Daoy (cell line): ENCODE measurements at regions not wholly inside any gene's neighbourhood (a gene's known extent, or its start where the extent isn't known, plus 50 kb on each side); places are given as distances from the start of the nearest gene placed in this dataset.

Experiments used
- DNase-seq: peaks from one replicate; pipeline ENCODE4 v3.0.0-alpha.2; 2015; ENCODE audit warnings: low read depth

DNA sequence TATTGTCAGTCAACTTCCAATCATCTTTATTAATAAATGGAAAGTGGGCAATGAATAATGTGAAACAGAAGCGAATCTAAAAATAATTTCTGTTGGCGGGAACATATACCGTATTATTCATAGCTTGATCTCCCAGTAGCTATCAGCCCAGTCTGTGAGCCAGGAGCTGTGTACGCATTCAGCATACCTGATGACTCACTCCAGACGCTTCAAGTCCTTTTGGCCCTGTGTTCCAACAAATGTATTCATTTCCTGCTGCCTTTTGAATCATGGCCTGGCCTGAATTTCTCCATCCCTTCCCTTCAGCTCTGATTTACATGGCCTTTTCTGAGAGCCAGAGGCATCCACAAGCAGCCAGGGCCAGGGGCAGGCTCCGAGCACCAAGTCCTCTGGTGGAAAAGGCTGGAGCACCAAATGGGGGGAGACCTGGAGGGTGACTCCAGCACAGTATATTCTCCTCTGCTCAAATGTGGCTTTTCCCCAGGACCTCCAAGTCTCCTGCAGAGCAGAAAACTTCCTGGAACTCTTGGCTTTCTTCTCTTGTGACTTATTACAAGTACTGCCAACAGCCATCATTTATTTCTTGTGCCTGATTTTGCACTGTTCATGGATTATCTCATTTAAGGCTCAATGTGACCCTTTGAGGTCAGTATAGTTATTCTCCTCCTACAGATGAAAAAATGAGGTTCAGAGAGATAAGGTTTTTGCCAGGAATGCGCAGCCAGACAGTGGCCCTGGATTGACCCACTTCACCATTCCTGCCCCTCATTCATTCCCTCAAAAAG is 108.7 kb downstream of the EN1 start:
- DNase-seq: peak; percentile 92

DNA sequence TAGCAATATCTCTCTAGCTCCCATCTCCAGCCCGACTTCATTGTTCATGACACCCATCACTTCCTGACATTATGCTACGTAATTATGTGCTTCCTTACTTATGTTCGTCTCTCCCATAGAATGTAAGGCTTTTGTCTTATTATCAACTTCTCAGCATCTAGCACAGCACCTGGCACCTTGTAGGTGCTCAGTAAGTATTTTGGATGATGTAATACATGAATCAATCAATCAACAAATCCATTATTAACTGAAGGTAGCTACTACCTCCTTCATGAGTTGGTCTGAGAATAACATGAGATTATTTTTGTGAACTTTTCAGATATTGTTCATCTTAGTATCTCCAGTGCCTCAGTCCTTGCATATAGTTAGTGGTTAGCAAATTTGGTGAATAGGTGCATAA is 109.3 kb downstream of the EN1 start:
- no peak for DNase-seq

DNA sequence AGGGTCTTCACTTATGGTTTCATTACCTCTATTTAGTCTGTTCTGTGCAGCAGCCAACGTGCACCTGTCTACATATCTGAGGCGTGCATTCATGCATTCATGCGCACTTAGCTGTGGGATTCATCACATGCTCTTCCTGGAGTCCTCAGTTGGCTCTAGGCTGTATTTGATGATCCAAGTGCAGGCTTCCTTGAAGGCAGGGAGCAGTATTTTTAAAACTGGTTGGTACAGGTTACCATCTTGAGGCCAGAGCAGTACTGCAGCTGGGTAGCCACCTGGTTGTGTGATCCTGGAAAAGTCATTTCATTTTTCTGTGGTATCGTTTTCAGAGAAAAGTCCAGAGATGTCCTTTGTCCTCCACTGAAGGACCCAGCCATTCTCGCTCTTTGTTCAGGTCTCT is 109.8 kb downstream of the EN1 start:
- DNase-seq: no peak

DNA sequence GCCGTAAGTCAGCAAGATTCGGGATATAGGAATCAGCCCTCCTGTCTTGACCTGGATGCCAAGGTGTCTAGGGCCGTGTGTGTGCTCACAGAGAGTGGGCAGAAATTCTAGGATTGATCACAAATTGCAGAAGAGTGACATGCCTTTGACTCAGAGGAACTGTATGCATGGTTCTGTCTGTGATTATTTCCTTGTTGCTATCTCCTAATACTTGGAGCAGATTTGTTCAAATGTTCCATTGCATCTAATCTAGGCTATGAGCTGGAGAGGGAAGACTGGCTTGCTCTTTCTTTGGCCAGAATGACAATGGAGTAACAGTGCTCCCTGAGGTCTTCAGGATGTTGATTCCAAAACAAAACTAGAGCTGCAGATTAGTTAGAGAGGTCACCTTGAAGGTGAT is 115.0 kb downstream of the EN1 start:
- no peak for DNase-seq

DNA sequence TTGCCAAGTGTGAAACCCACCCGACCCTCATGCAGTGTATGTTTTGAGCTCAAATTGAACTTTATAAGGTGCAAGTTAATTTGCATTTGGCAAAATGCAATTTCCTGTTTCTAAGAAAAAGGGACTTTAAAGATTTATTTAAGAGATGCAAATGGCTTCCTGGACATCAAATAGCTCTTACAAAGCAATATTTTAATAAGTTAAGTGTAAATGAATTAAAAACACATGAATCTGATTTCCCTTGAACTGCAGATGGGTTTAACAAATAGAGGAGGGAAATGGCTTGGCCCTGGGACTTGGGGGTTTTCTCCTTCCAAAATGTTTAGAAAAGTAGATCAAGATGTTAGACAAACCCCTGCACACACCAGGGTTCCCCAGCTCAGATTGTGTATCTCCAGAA is 116.0 kb downstream of the EN1 start:
- DNase-seq: no peak

DNA sequence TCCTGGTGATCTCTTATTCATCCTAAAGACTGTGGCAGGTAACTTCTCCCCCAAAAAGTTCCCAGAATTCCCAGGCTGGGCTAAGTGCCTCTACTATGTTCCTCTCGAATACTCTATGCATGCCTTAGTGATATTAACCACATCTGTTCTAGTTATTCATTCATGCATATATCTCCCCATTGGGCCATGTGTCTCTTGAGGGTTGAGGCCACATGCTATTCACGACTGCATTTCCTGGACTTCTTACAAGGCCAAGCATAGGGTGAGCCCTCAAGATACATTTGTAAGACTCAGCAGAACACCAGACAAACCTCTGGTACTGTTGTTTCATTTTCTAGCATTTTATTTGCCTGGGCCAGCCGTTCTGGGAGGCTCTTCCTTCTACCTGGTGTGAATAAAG is 117.0 kb downstream of the EN1 start:
- DNase-seq: no peak

DNA sequence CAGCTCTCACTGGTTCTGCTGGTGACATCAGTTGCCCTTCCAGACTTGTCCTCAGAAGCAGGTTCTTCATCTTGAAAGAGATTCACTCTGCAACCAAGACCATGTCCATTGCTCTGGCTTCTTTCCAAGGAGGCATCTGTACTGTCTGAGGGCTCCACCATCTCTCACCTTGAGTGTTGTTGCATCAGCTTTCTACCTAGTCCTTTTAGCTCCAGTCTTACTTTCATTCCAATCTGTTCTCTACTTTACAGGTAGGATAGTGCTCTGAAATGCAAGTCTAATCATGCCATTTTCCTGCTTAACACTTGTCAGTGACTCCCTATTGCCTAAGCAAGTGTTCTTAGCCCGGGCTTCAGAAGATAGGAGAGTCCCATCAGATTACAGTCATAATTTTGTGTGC is 117.7 kb downstream of the EN1 start:
- DNase-seq: no peak

DNA sequence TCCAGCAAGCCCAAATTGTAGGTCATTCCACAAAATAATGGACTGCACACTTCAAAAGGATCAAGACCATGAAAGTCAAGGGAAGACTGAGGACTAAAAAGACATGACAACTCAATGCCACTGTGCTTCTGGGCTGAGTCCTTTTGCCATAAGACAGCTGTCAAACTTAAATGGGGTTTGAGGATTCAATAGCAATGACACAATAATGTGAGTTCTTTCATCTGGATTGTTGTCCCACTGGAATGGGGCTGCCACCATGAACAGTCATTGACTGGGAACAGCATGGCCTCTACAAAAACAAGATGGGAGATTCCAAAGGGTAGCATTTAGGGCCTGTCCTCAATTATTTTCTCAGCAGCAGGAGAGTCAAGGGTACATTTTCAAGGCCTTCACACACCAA is 118.5 kb downstream of the EN1 start:
- DNase-seq: no peak

DNA sequence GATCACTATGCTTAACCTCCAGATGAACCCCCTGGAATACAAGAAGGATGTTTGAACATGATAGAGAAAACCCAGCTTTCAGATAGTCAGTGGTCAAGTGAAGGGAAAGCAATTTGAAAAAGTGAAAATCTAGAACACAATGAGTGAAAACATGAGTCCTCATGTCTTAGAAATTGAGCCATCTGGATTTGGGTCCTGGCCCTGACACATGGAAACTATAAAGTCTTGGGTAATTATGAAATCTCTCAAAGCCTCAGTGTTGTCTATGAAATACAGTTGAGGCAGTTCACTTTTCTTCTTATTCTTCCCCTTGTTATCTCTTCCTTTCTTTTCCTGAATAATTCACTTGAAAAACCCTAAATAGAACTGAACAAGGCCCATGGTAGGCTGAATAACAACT is 120.6 kb downstream of the EN1 start:
- no peak for DNase-seq

DNA sequence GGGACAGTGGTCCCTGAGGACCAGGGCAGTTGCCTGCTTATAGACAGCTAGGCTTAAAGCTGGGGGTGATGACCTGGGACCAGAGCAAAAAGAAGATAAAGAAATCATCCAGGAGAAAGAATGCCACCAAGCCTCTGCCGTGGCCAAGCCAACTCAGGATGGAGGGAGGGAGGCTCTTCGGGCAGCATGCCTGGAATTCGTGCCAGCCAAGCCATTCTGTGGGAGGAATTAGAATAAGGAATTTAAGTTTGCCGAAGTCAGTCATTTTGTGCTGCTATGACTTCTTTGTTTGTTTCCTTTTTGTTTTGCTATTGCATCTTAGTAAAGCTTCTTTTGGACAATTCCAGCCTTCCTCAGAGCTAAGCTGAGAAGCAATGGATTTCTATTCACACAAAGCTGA is 124.1 kb downstream of the EN1 start:
- peak; percentile 34 for DNase-seq

DNA sequence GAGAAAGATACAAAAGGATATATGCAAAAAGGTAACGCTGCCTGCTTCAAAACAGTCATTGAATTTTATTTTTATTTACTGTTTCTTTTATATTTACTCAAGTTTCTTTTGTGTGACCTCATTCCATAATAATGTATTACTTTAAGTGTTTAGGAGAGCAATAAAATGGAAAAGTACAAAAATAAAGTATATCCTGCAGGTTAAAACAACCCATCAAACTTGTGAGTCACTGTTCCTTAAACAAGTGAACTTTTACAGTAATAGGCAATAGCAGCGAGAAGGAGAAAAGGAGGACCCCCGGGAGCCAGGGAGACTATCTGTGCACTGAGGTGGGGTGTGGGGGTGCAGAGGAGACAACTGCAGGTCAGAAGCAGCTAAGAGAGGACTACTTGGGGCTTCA is 124.5 kb downstream of the EN1 start:
- DNase-seq: no peak

DNA sequence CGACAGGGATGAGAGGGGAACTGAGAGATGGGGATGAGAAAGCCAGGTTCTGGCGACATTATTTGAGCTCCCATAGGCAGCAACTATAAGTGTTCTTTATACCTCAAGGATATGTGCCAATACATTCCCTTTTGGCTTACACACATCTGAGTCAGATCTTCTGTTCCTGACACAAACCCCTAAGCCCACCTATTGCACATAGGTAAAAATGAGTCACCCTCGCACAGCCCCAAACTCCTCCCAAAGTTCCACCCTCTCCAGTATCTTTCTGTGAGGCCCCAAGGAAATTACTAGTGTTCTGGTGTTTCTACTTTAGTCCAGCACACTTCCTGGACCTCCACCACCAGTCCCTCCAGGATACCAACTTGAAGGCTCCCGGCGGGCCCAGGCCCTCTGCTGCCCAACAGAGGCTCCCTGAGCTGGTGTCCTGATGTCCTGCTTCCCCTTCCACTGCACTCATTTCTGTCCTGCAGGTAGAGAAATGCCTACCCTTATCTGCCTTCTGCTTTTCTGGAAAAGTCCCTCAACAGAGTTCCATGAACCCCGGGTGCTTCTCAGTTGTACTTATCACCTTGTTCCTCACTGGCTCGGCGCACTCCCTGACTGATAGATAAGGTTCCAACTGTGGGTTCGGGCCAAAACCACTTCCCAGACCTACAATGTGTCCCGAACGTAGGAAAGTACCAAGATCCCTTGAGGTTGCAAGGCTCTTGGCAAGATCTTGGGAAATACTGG is 125.5 kb downstream of the EN1 start:
- DNase-seq: no peak

DNA sequence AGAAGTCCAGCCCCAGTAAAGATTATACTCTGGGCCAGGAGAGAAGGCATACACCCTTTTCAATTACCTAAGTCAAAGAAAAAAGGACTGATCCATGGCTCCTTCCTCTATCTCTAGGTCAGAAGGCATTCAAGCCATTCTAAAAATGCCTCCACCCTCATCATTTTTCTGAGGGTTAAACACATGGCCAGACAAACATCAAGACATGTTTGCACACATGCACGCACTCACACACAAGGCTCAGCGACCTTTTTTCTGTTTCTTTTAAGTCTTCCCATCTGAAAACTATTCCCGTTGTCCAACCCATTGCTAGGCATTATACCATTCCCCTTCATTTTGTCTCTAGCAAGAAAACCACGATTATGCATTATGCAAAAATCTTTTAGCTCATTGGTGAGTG is 126.6 kb downstream of the EN1 start:
- no peak for DNase-seq

DNA sequence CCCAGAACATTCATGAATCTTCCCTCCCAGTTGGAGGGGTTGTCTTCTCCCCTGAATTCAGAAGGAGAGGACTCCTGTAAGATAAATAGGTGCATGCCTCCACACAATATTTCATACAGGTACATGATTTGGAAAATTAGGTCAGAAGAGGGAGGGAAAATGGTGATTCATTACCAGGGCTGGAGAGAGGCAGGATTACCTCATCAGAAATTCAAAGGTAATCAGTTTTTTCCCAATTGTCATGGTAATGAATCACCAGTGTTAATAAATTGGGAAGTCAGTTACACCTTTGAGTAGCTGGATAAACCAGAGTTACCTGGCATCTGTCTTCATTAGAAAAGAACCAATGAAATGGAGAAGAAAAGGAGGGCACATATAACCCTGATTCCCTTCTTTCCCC is 128.5 kb downstream of the EN1 start:
- no peak for DNase-seq

DNA sequence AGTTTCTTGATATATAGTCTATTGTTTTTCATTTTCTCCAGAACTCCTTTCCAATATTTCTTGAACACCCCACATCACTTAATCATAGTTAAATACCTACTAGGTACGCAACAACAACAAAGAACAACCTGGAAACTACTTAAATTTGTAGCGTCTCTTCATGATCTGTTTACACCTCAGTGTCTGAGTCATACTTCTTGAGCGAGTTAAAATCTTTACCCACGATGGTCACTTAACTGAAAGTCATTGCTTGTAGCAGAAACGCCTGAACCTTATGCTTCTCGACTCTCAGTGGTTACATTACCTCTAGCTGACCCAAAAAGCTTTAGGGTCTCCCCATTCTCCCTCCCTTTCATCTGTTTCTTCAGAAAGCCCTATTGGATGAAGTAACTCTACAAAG is 131.3 kb downstream of the EN1 start:
- DNase-seq: no peak

DNA sequence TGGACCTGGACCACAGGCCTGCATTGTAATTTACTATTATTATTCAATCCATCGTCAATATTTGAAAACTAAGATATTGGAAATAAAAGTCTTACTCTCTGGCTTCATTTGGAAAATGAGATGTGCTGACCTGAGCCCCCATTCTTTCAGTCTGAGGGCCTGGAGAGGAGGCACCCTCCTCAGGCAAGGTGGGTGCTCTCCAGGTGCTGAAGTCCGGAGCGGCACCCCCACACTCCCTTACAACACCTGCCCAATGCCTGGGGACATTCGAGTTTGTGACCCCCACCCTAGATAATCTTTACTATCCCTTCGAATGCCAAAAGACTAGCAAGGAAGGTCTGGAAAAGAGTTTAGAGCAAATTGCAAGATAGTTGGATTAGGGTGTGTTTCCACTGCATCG is 133.3 kb downstream of the EN1 start:
- DNase-seq: no peak

DNA sequence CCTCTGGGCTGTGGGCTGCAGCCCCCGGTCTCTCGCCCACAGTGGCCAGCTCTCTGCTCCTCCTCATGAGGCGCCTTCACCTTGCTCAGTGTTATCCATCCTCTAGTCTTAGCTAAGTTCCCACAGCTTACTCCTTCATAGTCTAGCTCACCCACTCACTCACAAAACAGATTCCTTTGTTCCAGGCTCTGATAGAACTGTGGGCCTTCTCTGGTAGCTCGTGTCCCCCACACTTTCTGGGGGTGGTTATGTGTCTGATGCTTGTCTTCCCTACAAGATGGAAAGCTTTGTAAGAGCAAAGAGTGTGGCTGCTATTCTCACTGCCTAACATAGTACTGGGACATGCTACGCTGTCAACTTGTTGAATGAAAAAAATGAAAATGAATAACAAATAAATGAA is 135.8 kb downstream of the EN1 start:
- no peak for DNase-seq

DNA sequence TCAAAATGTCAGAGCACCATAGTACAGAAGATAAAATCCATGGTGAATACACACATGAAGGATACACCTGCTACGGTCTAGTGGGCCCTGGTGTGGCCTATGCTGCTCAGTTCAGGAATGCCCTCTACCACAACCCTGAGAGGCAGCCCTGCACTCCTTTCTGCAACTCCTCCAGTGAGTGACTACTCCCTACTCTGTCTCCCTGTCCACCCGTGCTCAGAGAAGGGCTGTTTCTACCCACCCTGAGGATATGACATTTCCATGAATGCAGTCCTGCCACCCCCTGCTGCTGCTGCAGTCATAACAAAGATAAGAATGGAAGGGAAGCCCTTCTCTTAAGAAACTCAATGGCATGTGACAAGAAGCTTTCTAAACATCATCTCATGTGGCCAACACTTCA is 137.0 kb downstream of the EN1 start:
- DNase-seq: peak; percentile 20

DNA sequence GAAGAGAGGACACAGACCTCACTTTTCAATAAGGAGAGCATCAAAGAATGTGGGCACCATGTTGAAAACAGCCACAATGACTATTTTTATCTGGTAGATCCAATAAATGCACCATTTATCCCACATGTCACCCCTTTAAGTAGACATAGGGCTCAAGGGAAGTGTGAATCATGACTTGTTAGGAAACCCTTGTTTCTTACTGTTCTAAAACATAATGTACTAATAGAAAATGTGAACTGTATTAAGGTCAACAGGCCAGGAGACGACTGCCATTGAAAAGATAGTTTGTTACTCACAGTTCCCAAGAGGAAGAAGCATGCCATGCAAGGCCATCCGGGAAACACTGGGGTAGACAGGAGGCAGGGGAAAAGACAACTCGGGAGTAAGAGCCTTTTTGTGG is 137.7 kb downstream of the EN1 start:
- no peak for DNase-seq

DNA sequence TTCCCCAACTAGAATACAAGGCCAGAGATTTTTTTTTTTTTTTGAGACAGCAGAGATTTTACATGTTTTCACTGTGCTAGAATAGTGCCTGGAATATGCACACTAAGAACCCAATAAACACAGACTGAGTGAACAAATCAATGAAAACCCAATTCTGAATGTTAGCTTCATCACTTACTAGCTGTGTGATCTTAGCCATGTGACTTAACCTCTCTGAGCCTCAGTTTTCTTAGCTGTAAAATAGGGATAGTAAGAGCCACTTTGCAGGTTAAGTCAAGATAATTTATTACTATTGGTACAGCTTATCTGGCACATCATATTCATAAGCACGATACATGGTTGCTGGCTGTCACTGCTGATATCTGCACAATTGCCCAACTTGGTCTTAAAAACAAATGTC is 140.6 kb downstream of the EN1 start:
- no peak for DNase-seq

DNA sequence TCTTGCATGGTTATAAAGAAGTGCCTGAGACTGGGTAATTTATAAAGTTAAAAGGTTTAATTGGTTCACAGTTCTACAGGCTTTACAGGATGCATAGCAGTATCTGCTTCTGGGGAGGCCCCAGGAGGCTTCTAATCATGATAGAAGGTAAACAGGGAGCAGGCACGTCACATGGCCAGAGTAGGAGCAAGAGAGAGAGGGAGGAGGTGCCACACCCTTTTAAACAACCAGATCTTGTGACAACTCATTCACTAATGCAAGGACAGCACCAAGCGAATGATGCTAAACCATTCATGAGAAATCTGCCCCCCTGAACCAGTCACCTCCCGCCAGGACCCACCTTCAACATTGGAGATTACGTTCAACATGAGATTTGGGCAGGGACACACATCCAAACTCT is 141.1 kb downstream of the EN1 start:
- no peak for DNase-seq

DNA sequence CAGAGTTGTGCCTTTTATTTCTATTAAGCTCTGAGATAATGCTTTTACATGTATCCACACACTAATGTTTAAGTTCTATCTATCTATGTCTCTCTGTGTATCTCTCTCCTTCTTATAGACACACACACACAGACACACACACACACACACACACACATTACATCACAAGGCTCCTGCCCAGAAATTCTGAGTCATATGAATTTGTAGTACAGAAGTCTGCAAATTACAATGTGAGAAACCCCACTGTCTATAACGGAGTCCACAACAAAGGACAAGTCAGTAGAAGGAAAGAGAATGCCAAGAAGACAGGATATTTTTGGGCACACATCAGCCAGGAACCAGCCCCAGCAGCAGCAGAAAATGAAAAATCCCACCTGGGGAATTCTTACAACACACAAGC is 142.4 kb downstream of the EN1 start:
- no peak for DNase-seq

DNA sequence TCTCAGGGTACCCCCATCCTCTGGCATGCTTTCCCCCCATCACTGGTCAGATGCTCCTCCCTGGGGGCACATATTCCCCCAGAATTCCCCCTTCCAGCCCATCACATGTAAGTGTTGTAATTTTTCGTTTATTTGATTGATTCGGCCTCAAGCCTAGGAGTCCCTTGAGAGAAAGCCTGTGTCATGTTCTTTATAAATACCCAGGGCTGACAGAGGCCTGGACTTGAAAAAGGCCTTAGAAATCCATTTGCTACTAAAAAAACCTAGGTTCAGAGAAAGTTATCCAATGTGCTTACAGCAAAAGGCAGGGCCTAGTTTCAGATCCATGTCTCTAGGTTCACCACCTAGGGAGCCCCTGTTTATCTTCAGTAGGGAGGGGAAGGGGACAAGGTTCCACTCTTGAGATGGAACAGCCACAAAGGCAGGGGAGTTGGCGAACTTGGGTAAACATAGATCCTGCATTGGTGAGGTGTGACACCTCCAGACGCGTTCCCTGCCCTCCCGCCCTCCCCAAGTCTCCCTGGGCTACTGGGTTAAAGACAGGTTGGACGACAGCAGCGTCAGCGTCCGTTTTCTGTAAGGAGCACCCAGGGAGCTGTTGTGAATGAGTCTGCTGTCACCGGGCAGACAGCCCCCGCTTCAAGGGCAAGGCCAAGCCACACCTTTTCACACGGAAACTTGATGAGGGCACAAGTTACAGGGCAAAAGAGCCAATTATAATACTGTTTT is 147.8 kb downstream of the EN1 start:
- no peak for DNase-seq
